D721Med (cell line): ENCODE measurements at regions not wholly inside any gene's neighbourhood (a gene's known extent, or its start where the extent isn't known, plus 50 kb on each side); places are given as distances from the start of the nearest gene placed in this dataset.
A peak's percentile ranks its signal among the peaks of the same experiment; 100 is the strongest.

Experiments
- DNase-seq: peaks from one replicate; pipeline ENCODE4 v3.0.0; 2011; ENCODE audit warnings: low spot score; ENCODE audit not compliant: insufficient read length
- FAIRE-seq: peaks from 2 replicates; lab custom pipeline; 2011; peaks lifted over from hg19 to GRCh38; lab: Jason Lieb, UNC
- CTCF ChIP-seq: IDR thresholded peaks from 2 replicates; pipeline ENCODE4 v1.5.1; 2012; ENCODE audit warnings: mild to moderate bottlenecking, control low read depth; ENCODE audit not compliant: insufficient read depth; ENCODE audit errors: missing control alignments

- TF ChIP-seq CTCF, result no peak
- DNase-seq, result no peak
- peak; percentile 86 for FAIRE-seq
These were observed 80.5 kb upstream of the SEC11C start for GRCh38 chr18:59059140-59059539.

- DNase-seq (no peak), FAIRE-seq (no peak)
- TF ChIP-seq CTCF, result no peak
These were observed 79.1 kb upstream of the SEC11C start for GRCh38 chr18:59060551-59060950.

- no peak for FAIRE-seq
These were observed 77.6 kb upstream of the SEC11C start for GRCh38 chr18:59061914-59062642.

GRCh38 chr18:59062643-59063006, 77.1 kb upstream of the SEC11C start:
- DNase-seq (no peak), FAIRE-seq (no peak)
- no peak for TF ChIP-seq CTCF

More at GRCh38 chr18:59061914-59062642, 77.6 kb upstream of the SEC11C start:
- no peak for TF ChIP-seq CTCF
- no peak for DNase-seq

- no peak for TF ChIP-seq CTCF
- DNase-seq (no peak), FAIRE-seq (no peak)
These were observed 76.3 kb upstream of the SEC11C start for GRCh38 chr18:59063300-59063906.

- TF ChIP-seq CTCF, result no peak
- DNase-seq (no peak), FAIRE-seq (peak; percentile 69)
These were observed 75.8 kb upstream of the SEC11C start for GRCh38 chr18:59063912-59064311.

- FAIRE-seq (no peak), DNase-seq (no peak)
- no peak for TF ChIP-seq CTCF
These were observed 74.0 kb upstream of the SEC11C start for GRCh38 chr18:59065684-59066083.
